Astrocyte (in vitro differentiated cells and primary cell): ENCODE measurements at regions not wholly inside any gene's neighbourhood (a gene's known extent, or its start where the extent isn't known, plus 50 kb on each side); places are given as distances from the start of the nearest gene placed in this dataset.

Source experiments
- EZH2 ChIP-seq: IDR thresholded peaks from 2 replicates; pipeline ENCODE4 v1.6.1; 2012; ENCODE audit warnings: mild to moderate bottlenecking, low read length, inconsistent platforms; ENCODE audit not compliant: insufficient read depth
- TF ChIP-seq, protein P1 (sequence below): IDR thresholded peaks from 2 replicates; pipeline ENCODE4 v1.5.1; 2011; ENCODE audit warnings: low read depth, mild to moderate bottlenecking, inconsistent platforms, low read length, moderate library complexity; ENCODE audit not compliant: insufficient read depth

DNA sequence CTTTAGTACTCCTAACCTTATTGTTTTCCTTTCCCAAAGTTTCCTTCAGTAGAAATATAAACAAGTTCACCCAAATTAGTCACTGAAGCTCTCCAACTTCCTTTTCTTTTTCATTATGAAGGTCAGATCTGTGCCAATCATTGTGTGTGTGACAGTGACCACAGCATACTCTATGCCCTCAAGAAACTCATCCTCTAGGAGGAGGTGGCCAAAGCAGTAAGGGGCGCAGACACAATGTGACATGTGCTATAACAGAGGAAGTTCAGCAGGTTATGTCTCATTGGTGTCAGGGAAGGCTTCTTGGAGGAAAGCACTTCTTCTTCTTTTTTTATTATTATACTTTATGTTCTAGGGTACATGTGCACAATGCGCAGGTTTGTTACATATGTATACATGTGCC, 60.0 kb upstream of the PSME4 start:
- TF ChIP-seq, protein P1, sequence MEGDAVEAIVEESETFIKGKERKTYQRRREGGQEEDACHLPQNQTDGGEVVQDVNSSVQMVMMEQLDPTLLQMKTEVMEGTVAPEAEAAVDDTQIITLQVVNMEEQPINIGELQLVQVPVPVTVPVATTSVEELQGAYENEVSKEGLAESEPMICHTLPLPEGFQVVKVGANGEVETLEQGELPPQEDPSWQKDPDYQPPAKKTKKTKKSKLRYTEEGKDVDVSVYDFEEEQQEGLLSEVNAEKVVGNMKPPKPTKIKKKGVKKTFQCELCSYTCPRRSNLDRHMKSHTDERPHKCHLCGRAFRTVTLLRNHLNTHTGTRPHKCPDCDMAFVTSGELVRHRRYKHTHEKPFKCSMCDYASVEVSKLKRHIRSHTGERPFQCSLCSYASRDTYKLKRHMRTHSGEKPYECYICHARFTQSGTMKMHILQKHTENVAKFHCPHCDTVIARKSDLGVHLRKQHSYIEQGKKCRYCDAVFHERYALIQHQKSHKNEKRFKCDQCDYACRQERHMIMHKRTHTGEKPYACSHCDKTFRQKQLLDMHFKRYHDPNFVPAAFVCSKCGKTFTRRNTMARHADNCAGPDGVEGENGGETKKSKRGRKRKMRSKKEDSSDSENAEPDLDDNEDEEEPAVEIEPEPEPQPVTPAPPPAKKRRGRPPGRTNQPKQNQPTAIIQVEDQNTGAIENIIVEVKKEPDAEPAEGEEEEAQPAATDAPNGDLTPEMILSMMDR = no peak
- TF ChIP-seq EZH2 = no peak
